Mesenteric fat pad (tissue), 1 donor: ENCODE measurements at regions not wholly inside any gene's neighbourhood (a gene's known extent, or its start where the extent isn't known, plus 50 kb on each side); places are given as distances from the start of the nearest gene placed in this dataset.

Source experiments
- DNase-seq: peaks from one replicate; pipeline ENCODE4 v3.0.0-alpha.2; 2020; ENCODE audit warnings: low spot score
- donor health status: DM: yes; HTN: yes; CAD: no.

GRCh38 chr7:109734601-109735000, 1164.9 kb downstream of the DNAJB9 start:
- no peak for DNase-seq

GRCh38 chr7:109735881-109736280, 1166.2 kb downstream of the DNAJB9 start:
- DNase-seq = no peak

- DNase-seq = no peak
Measured at GRCh38 chr7:109745677-109746410, 1176.2 kb downstream of the DNAJB9 start.

- no peak for DNase-seq
Measured at GRCh38 chr7:109751241-109751640, 1181.6 kb downstream of the DNAJB9 start.

GRCh38 chr7:109752068-109752467, 1182.4 kb downstream of the DNAJB9 start:
- no peak for DNase-seq

GRCh38 chr7:109757713-109758112, 1188.0 kb downstream of the DNAJB9 start:
- no peak for DNase-seq

GRCh38 chr7:109763611-109764010, 1193.9 kb downstream of the DNAJB9 start:
- DNase-seq = no peak

- DNase-seq = no peak
Measured at GRCh38 chr7:109772161-109772560, 1202.5 kb downstream of the DNAJB9 start.

- no peak for DNase-seq
Measured at GRCh38 chr7:109782806-109783205, 1213.1 kb downstream of the DNAJB9 start.

- no peak for DNase-seq
Measured at GRCh38 chr7:109806548-109806947, 1236.9 kb downstream of the DNAJB9 start.

GRCh38 chr7:109821156-109821555, 1251.5 kb downstream of the DNAJB9 start:
- no peak for DNase-seq

GRCh38 chr7:109834851-109835250, 1256.1 kb upstream of the LRRN3 start:
- DNase-seq = no peak

GRCh38 chr7:109835577-109835976, 1255.3 kb upstream of the LRRN3 start:
- no peak for DNase-seq

GRCh38 chr7:109836016-109836415, 1254.9 kb upstream of the LRRN3 start:
- no peak for DNase-seq

GRCh38 chr7:109842386-109842785, 1248.5 kb upstream of the LRRN3 start:
- no peak for DNase-seq

- no peak for DNase-seq
Measured at GRCh38 chr7:109844362-109844761, 1246.6 kb upstream of the LRRN3 start.

GRCh38 chr7:109864230-109864629, 1226.7 kb upstream of the LRRN3 start:
- DNase-seq = no peak

GRCh38 chr7:109868215-109868860, 1222.6 kb upstream of the LRRN3 start:
- no peak for DNase-seq

- no peak for DNase-seq
Measured at GRCh38 chr7:109873296-109873695, 1217.6 kb upstream of the LRRN3 start.

- no peak for DNase-seq
Measured at GRCh38 chr7:109879287-109879828, 1211.6 kb upstream of the LRRN3 start.

GRCh38 chr7:109890622-109891021, 1200.3 kb upstream of the LRRN3 start:
- no peak for DNase-seq

GRCh38 chr7:109893231-109893630, 1197.7 kb upstream of the LRRN3 start:
- DNase-seq = no peak

- DNase-seq = no peak
Measured at GRCh38 chr7:109895536-109895935, 1195.4 kb upstream of the LRRN3 start.
